SH-SY5Y (cell line): ENCODE measurements at regions not wholly inside any gene's neighbourhood (a gene's known extent, or its start where the extent isn't known, plus 50 kb on each side); places are given as distances from the start of the nearest gene placed in this dataset.

Source experiments
- GATA2 ChIP-seq: IDR thresholded peaks from 2 replicates; pipeline ENCODE4 v1.6.1; 2011; ENCODE audit warnings: mild to moderate bottlenecking, low read depth, low read length
- GATA3 ChIP-seq: IDR thresholded peaks from 2 replicates; pipeline ENCODE4 v1.6.1; 2011; ENCODE audit warnings: low read depth, mild to moderate bottlenecking, low read length, moderate library complexity

DNA sequence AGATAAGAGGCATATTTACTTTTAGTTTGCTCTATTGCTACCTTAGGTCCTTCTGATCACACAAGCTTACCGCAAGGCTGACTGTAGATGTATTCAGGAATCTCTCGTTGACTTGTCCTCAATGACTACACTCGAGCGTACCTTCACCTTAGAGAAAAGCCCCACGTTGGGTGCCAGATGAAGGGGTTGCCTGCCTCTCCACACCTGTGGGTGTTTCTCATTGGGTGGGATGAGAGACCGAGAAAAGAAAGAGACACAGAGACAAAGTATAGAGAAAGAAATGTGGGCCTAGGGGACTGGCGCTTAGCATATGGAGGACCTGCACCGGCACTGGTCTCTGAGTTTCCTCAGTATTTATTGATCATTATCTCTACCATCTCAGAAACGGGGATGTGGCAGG, 51.8 kb downstream of the ASCL4 start:
- TF ChIP-seq GATA3, result no peak
- TF ChIP-seq GATA2, result no peak

DNA sequence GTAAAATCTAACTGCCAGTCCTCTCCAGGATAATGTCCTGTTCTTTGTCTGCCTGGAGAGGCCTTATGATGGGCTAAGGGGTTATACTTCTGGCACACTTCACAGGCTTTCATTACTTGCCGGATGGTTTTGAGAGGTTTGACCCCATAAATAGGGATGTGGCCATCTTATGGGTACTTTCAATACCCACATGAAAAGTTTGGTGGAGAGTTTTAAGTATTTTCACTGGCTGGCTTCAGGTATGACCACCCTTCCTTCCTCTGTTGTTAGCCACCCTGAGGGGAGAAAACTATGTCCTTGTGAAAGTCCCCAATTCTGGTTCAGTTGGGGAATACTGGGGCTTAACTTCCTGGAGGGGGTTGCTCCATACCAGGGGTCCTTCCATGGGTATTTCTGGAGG, 54.8 kb downstream of the ASCL4 start:
- TF ChIP-seq GATA2, result no peak
- TF ChIP-seq GATA3, result no peak

DNA sequence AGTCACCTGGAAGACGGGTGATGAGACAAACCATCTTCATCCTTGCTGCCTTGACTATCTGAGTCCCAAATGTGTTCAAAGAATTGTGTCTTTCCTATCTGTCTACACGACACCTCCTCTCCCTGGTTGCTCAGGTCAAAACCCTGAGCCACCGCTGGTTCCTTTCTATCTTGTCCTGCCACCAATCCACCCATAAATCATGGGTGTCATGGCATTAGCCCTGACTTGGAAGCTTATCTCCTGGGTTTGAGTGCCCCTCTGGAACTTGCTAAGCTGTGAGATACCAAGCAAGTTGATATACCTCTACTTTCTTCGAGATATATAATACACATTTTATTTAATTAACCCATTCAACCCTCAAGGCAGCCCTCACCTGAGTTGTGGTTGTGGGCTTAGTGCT, 57.9 kb downstream of the ASCL4 start:
- no peak for TF ChIP-seq GATA3
- no peak for TF ChIP-seq GATA2

DNA sequence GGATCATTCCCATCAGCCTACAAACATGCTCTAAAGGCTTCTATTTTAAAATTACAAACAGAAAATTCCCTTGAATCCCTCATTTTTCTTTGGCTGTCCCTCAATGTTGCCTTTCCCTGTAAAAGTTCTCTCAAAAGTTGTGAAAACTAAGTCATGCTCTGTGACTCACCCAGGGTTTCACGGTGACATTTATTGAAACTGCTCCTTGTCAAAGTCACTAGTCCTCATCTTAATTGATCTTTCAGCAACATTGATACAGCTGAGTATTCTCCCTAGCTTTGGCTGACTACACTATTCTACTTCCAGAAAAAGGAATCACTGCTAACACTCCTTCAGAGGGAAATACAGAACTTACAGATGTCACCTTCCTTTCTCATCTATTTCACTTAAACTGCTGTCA, 65.7 kb downstream of the ASCL4 start:
- TF ChIP-seq GATA3 (no peak), GATA2 (no peak)

DNA sequence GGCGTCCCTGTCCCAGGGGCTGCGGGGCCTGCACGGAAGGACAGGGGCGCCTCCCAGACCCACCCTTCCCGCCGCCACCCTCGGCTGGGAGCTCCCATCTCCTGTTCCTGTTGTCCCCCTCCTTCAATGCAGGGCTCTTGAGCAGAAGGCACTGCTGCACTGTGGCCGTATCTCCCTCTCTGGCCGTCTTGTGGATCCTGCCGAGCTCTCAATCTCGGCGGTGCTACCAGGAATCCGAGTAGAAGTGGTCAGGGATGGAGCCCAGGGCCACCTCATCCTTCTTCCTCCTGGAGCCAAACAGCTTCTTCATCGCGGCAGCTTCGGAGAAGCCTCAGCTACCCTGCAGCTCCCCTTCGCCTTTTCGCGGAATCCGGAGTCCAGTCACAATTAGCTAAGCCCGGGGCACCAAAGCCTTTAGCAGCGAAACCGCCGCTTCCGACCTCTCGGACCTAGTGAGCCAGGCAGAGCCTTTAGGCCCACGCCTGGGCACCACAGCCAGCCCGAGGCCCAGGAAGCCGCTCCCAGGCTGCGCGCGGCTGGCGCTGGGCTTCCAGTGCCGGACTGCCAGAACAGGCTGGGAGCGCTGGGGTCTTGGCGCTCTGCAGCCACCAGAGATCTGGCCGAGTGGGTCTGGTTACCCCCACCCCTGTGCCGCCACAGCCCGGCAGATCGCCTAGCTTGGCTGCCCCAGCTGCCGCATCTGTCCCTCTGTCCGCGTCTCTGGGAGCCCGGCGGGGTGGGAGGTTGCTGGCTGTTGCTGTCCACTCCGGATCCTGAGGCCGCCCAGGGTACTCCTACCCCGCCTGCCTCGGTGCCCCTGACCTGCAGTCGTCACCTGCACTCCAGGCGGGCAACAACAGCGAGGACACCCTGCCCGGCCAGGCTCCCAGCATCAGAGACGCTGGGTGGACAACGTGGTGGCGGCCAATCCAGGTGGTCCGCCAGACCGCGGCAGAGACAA, 69.1 kb downstream of the ASCL4 start:
- no peak for TF ChIP-seq GATA2

DNA sequence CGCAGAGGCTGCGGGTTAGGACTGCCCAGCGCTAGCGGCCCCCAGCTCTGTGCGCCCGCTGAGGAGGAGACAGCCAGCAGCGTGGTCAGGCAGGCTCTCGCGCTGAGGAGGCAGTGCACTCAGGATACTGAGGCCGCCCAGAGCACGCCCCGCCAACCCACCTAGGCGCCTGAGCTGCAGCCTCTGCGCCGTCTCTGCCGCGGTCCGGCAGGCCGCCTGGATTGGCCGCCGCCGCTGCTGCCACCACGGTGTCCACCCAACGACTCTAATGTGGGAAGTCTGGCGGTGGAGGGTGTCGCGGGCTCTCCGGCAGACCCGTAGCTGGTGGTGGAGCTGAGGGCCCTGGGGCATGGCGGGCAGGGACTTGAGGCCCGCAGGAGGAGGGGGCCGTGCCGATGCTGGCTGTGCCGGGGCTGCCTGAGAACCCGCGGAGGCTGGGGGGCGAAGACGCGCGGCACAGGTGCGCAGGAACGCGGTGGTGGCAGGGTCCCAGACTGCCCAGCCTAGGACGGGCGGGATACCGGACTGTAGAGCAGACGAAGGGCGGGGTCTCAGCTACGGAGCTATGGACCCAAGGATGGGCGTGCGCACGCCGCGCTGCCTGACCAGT, 69.9 kb downstream of the ASCL4 start:
- TF ChIP-seq GATA2 (no peak), GATA3 (no peak)

DNA sequence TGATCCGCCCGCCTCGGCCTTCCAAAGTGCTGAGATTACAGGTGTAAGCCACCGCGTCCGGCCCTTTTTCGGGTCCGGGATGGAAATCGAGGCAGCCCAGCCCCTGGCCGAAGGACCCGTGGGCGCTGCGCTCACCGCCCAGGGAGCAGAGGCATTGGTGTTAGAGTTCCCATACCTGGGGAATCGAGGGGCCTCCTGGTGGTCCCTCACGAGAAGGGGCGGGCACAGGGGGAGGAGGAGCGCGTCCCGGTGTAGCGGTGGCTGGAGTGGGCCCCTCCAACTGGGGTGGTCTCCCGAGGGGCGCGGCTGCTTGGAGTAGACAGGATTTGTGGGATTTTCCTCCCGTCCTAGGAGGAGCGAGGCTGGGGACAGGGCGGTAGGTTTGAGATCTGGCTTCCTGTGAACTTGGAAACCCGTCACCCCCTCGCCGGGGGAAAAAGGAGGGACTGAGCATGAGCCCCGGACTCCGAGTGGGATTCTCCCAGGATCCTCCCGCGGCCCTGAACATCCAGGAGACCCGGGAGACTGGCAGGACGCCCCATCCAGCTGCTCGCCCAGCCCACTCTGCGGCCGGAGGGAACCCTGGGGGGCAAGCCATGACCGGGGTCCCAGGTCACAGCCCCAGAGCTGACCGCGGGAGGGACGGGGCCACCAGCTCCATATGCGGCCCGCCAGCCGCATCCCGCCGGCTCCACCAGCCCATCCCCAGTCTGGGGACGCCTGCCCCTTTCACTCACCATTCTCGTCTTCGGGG, 70.9 kb downstream of the ASCL4 start:
- TF ChIP-seq GATA2 (no peak), GATA3 (no peak)

DNA sequence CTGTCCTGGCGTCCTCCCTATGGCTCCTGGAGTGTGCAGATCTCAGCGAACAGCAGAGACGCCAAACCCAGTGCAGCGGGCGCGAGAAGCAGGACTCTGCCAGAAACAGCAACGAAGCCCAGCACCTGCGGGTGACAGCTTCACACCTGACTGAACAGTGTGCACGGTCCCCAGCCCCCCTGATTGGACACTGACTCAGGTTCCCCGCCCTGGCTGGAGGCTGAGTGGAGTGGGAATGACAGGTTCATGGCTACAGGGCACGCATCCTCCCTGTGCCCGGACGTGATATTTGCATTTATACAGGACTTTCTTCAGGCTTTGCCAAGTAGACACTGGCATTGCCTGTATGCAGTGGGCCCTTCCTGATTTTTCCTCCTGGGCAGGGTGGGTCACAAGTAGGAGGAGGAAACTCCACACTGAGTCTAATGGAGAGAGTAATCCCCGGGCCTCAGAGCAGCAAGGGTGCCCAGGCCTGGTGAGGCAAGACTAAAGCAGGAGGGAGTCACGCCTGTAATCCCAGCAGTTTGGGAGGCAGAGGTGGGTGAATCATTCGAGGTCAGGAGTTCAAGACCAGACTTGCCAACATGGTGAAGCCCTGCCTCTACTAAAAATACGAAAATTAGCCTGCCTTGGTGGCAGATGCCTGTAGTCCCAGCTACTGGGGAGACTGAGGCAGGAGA, 71.6 kb downstream of the ASCL4 start:
- no peak for TF ChIP-seq GATA2
- TF ChIP-seq GATA3, result no peak

DNA sequence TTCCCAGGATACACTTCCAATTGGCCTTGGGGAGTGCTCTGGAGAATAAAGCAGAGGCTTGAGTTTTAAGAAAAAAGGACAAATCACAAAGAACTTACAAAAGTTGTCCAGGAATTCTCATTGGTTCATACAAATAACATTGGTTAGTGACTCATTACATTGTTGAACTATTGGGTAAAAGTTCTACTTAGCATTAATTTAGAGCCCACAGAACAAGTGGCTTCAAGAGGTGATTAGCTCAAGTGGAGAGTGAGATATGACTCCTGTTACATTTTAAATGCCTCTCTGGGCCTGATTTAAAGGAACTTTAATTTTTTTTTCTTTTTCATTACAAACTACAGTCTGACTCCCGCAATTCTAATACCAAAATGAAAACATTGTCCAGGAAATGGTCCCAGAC, 72.9 kb downstream of the ASCL4 start:
- TF ChIP-seq GATA2 (no peak), GATA3 (no peak)

DNA sequence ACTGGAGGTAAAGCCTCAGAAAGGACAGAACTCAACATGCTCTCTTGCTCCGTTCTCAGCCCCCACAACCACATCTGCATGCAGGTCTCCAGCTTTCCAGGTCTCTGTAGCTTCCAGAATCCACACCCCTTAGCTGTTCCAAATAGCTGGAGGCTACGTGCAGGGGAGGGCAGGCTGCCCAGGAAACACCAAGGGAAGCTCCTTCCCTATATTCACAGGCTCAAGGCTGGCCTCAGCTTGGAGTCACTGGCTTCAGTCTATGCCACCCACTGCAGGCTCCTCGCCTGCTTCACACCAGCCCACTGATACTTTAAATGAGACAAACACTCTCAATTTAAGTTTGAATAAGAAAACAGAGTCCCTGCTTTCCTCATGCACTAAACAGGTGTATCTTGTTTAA, 73.3 kb downstream of the ASCL4 start:
- TF ChIP-seq GATA2 (no peak), GATA3 (no peak)

DNA sequence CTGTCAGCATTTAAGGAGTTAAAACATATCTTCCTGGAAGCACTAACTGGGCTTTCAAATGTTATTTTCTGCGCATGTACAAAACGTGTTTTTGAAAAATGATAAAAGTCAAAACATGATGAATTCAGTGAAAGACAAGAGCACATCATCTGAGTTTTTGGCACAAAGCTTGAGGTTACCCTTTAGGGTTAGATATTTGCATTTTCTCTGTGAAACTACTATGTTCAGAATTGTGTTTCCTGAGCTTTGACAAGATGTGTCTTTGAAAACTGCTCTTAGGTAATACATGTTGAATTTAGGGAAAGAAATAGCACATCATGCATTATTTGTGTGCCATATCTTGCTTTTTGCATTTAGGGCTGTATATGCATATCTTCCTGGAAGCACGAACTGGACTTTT, 79.0 kb downstream of the ASCL4 start:
- TF ChIP-seq GATA3 (no peak), GATA2 (no peak)

DNA sequence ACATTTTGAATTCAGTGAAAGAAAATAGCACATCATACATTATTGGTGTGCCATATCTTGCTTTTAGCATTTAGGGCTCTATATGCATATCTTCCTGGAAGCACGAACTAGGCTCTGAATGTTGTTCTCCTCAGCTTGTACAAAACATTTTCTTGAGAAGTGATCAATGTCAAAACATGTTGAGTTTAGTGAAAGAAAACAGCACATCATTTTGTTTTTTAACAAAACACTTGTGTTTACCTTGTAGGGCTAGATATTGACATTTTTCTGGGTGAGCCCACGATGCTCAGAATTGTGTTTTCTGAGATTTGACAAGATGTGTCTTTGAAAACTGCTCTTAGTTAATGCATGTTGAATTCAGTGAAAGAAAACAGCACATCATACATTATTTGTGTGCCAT, 81.0 kb downstream of the ASCL4 start:
- TF ChIP-seq GATA2 (no peak), GATA3 (no peak)

DNA sequence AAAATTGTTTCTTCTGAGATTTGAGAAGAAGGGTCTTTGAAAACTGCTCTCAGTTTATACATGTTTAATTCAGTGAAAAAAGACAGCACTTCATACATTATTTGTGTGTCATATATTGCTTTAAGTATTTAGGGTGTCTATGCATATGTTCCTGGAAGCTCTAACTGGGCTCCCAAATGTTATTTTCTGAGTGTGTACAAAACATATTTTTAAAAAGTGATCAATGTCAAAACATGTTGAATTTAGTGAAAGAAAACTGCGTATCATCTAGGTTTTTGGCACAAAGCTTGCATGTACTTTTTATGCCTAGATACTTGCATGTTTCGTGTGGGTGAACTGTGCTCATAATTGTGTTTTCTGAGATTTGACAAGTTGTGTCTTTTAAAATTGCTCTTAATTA, 81.6 kb downstream of the ASCL4 start:
- TF ChIP-seq GATA3 (no peak), GATA2 (no peak)

DNA sequence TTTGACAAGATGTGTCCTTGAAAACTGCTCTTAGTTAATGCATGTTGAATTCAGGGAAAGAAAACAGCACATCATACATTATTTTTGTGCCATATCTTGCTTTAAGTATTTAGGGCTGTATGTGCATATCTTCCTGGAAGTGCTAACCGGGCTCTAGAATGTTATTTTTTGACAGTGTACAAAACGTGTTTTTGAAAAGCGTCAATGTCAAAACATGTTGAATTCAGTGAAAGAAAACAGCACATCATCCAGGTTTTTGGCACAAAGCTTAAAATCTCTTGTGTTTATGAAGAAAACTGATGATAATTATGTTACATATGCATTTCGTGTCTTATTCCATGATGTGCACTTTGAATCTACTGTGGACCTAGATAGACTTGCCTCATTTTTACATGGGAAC, 82.7 kb downstream of the ASCL4 start:
- no peak for TF ChIP-seq GATA2
- TF ChIP-seq GATA3, result no peak
